Smooth muscle cell (in vitro differentiated cells): ENCODE measurements at regions not wholly inside any gene's neighbourhood (a gene's known extent, or its start where the extent isn't known, plus 50 kb on each side); places are given as distances from the start of the nearest gene placed in this dataset.

Experiments
- DNase-seq: peaks from one replicate; lab custom pipeline; 2025; ENCODE audit not compliant: unreplicated experiment; lab: John Stamatoyannopoulos, UW
- H2AFZ ChIP-seq: fragments of 200-600 bp; sonication (generic); 2 replicates; pipeline ENCODE4 v1.6.0; 2016; ENCODE audit warnings: antibody characterized with exemption, low read depth, mild to moderate bottlenecking
- H3F3A ChIP-seq: fragments of 200-600 bp; sonication (generic); 2 replicates; pipeline ENCODE4 v1.6.0; 2017; ENCODE audit warnings: antibody characterized with exemption, low read depth
- H3K27ac ChIP-seq: fragments of 200-600 bp; sonication (generic); 2 replicates; pipeline ENCODE4 v1.5.1; 2016; ENCODE audit warnings: low read depth, mild to moderate bottlenecking
- H3K27me3 ChIP-seq: fragments of 200-600 bp; sonication (generic); 2 replicates; pipeline ENCODE4 v1.6.1; 2016; ENCODE audit warnings: low read depth, mild to moderate bottlenecking
- H3K36me3 ChIP-seq: fragments of 200-600 bp; sonication (generic); 2 replicates; pipeline ENCODE4 v1.5.1; 2016; ENCODE audit warnings: low read depth
- H3K4me1 ChIP-seq: fragments of 200-600 bp; sonication (generic); 2 replicates; pipeline ENCODE4 v1.5.1; 2016; ENCODE audit warnings: low read depth
- H3K4me2 ChIP-seq: fragments of 200-600 bp; sonication (generic); 2 replicates; pipeline ENCODE4 v1.6.0; 2016; ENCODE audit warnings: mild to moderate bottlenecking
- H3K4me3 ChIP-seq: fragments of 200-600 bp; sonication (generic); 2 replicates; pipeline ENCODE4 v1.5.1; 2016; ENCODE audit warnings: mild to moderate bottlenecking
- H3K79me2 ChIP-seq: fragments of 200-600 bp; sonication (generic); 2 replicates; pipeline ENCODE4 v1.6.0; 2016; ENCODE audit warnings: low read depth, mild to moderate bottlenecking
- H3K9ac ChIP-seq: fragments of 200-600 bp; sonication (generic); 2 replicates; pipeline ENCODE4 v1.6.0; 2016; ENCODE audit warnings: low read depth
- H3K9me3 ChIP-seq: fragments of 200-600 bp; sonication (generic); replicated peaks from 2 replicates; pipeline ENCODE4 v1.5.1; 2016; ENCODE audit warnings: low read depth
- H4K20me1 ChIP-seq: fragments of 200-600 bp; sonication (generic); 2 replicates; pipeline ENCODE4 v1.6.0; 2016; ENCODE audit warnings: low read depth
- WGBS: methylation state at CpG from one replicate; pipeline ENCODE4 v1.1.7; 2016; ENCODE audit warnings: low lambda C conversion rate; 5-methylcytosine and 5-hydroxymethylcytosine counted together
- TF ChIP-seq, protein P1 (sequence below): fragments of 200-600 bp; sonication (generic); IDR thresholded peaks from 2 replicates; pipeline ENCODE4 v1.5.1; 2017; ENCODE audit warnings: borderline replicate concordance, mild to moderate bottlenecking, antibody characterized with exemption; ENCODE audit not compliant: insufficient read depth, poor library complexity, severe bottlenecking

DNA sequence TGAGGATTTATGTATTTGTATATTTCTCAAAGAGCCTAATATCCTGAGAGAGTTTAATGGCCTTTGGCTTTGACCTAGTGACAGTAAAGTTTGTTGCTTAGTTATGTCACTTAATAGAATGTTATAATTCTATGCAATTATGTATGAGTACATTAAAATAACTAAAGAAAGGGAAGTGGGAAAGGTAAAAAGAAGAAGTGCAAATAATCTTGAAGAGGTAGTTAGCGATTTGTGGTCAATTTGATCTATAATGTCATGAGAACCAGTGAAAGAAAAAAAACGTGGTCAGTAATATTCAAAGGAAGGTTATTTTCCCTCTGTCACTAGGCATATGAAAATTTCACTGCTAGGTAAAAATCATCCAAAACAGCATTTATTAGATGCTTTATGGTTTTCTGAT is 143.4 kb upstream of the LSM8 start:
- 97% methylated on average over 2 of the region's 2 CpGs for WGBS
- no peaks in the 10 kb centered on the region for H3K27me3 ChIP-seq
- no peaks in the 10 kb centered on the region for H3K79me2 ChIP-seq
- H2AFZ ChIP-seq: no peak overlapping the region
- TF ChIP-seq, protein P1, sequence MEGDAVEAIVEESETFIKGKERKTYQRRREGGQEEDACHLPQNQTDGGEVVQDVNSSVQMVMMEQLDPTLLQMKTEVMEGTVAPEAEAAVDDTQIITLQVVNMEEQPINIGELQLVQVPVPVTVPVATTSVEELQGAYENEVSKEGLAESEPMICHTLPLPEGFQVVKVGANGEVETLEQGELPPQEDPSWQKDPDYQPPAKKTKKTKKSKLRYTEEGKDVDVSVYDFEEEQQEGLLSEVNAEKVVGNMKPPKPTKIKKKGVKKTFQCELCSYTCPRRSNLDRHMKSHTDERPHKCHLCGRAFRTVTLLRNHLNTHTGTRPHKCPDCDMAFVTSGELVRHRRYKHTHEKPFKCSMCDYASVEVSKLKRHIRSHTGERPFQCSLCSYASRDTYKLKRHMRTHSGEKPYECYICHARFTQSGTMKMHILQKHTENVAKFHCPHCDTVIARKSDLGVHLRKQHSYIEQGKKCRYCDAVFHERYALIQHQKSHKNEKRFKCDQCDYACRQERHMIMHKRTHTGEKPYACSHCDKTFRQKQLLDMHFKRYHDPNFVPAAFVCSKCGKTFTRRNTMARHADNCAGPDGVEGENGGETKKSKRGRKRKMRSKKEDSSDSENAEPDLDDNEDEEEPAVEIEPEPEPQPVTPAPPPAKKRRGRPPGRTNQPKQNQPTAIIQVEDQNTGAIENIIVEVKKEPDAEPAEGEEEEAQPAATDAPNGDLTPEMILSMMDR: no peak
- H3K36me3 ChIP-seq: no peaks in the 10 kb centered on the region
- no peak overlapping the region for H3K27ac ChIP-seq
- H3K4me3 ChIP-seq: no peak overlapping the region
- DNase-seq: no peak
- no peaks in the 10 kb centered on the region for H3K9me3 ChIP-seq
- peaks cover 4% of the 10 kb centered on the region for H3F3A ChIP-seq
- no peak overlapping the region for H3K9ac ChIP-seq
- no peaks in the 10 kb centered on the region for H3K4me1 ChIP-seq
- H3K4me2 ChIP-seq: no peak overlapping the region
- no peaks in the 10 kb centered on the region for H4K20me1 ChIP-seq

DNA sequence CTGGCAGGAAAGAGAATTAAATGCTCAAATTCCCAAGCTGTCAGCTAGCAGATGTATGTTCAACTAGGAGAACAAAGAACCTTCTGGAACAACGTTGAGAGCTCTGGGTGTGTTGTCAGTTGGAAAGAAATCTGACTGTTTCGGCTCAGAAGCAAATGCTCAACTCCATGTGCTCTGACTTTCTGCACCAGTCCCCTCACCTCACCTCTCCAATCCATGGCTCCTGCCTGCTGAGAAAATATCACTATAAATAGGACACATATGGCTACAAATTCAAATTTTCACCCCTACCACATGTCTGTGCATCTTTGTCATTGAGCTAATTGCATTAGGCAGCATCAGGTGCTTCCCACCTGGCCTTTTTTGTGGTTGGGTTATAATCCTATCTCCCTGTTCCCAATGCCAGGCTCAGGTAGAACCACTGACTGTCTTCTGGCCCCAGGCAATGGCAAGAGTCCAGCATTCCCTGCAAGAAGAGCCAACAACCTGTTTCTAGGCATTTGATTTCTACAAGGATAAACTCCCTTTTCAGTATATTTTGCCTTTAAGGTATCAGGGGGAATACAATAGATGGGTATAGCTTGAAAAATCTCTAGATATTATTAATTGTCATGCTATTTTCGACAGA is 142.6 kb upstream of the LSM8 start:
- no peak for DNase-seq

DNA sequence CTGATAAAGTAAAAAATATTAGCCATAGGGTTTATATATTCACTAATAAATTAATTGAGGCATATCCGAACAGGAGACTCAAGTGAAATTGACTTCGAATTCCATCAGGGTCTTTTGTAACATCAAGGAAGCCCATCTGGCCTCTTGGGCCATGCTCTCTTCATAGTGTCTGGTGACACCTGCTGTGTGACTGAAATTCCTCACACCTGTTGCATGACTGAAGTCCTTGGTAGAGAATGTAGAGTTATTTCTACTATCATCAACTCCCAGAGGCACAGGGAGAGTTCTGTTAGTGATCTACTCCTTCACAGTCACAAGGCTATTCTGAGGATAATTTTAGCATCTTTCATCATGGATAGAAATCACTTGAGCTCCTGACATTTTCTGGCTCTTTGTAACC is 138.3 kb upstream of the LSM8 start:
- Histone ChIP-seq H4K20me1 (no peaks in the 10 kb centered on the region), H3K4me1 (no peaks in the 10 kb centered on the region), H3K9ac (no peak overlapping the region), H3K36me3 (no peaks in the 10 kb centered on the region), H3K27ac (no peak overlapping the region), H3K9me3 (no peaks in the 10 kb centered on the region), H3K27me3 (no peaks in the 10 kb centered on the region), H3F3A (peaks cover 4% of the 10 kb centered on the region), H3K79me2 (no peaks in the 10 kb centered on the region), H3K4me3 (no peak overlapping the region), H3K4me2 (no peak overlapping the region), H2AFZ (no peak overlapping the region)
- DNase-seq: no peak
- WGBS: 92% methylated on average over 2 of the region's 2 CpGs
- TF ChIP-seq, protein P1: no peak

More for the DNA sequence above, 142.6 kb upstream of the LSM8 start:
- no peak overlapping the region for H3K9ac ChIP-seq
- no peak overlapping the region for H3K4me3 ChIP-seq
- H3K4me1 ChIP-seq: no peaks in the 10 kb centered on the region
- H4K20me1 ChIP-seq: no peaks in the 10 kb centered on the region
- H3K9me3 ChIP-seq: no peaks in the 10 kb centered on the region
- H3K27ac ChIP-seq: no peak overlapping the region
- no peaks in the 10 kb centered on the region for H3K36me3 ChIP-seq
- H3K27me3 ChIP-seq: no peaks in the 10 kb centered on the region
- no peak overlapping the region for H3K4me2 ChIP-seq
- no peaks in the 10 kb centered on the region for H3K79me2 ChIP-seq
- TF ChIP-seq, protein P1: no peak
- no peak overlapping the region for H2AFZ ChIP-seq
- H3F3A ChIP-seq: peaks cover 4% of the 10 kb centered on the region
- 62% methylated on average over 3 of the region's 3 CpGs for WGBS

DNA sequence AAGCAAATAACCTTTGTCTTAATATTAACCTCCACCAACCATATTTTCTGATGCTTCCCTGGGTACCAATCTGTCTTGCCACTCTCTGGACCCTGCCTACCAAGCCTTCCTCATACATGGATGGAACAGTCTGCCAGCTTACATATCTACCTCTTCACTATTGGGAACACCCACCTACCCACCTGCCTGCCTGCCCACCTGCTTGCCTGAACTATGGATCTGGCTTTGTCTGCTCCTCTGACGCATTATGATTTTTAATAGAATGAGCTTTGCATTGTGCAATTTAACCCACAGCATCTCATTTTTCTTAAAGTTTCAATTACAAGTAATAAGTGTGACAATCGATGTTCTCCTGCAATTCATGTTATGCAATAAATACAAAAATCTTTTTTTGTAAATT is 137.9 kb upstream of the LSM8 start:
- Histone ChIP-seq H4K20me1 (no peaks in the 10 kb centered on the region), H2AFZ (no peak overlapping the region), H3K27me3 (no peaks in the 10 kb centered on the region), H3F3A (peaks cover 5% of the 10 kb centered on the region), H3K4me2 (no peak overlapping the region), H3K36me3 (no peaks in the 10 kb centered on the region), H3K79me2 (no peaks in the 10 kb centered on the region), H3K9me3 (no peaks in the 10 kb centered on the region), H3K27ac (no peak overlapping the region), H3K4me3 (no peak overlapping the region), H3K9ac (no peak overlapping the region), H3K4me1 (peaks cover under 1% of the 10 kb centered on the region)
- TF ChIP-seq, protein P1: no peak
- WGBS: 97% methylated on average over 2 of the region's 2 CpGs
- DNase-seq: no peak
